Hepatocyte (in vitro differentiated cells): ENCODE measurements at regions not wholly inside any gene's neighbourhood (a gene's known extent, or its start where the extent isn't known, plus 50 kb on each side); places are given as distances from the start of the nearest gene placed in this dataset.

Experiments
- DNase-seq: peaks from one replicate; pipeline ENCODE4 v3.0.0-alpha.2; 2016; ENCODE audit warnings: low spot score
- H2AFZ ChIP-seq: fragments of 200-600 bp; sonication (generic); 2 replicates; pipeline ENCODE4 v1.6.0; 2016; ENCODE audit warnings: antibody characterized with exemption, mild to moderate bottlenecking
- H3K27ac ChIP-seq: fragments of 200-600 bp; sonication (generic); 2 replicates; pipeline ENCODE4 v1.5.1; 2016; ENCODE audit warnings: mild to moderate bottlenecking
- H3K27me3 ChIP-seq: fragments of 200-600 bp; sonication (generic); 2 replicates; pipeline ENCODE4 v1.6.1; 2016
- H3K36me3 ChIP-seq: fragments of 200-600 bp; sonication (generic); replicated peaks from 2 replicates; pipeline ENCODE4 v1.5.1; 2016; ENCODE audit warnings: low read depth; ENCODE audit not compliant: insufficient read depth
- H3K4me1 ChIP-seq: fragments of 200-600 bp; sonication (generic); 2 replicates; pipeline ENCODE4 v1.5.1; 2016; ENCODE audit warnings: mild to moderate bottlenecking, moderate library complexity; ENCODE audit not compliant: insufficient read depth
- H3K4me2 ChIP-seq: fragments of 200-600 bp; sonication (generic); 2 replicates; pipeline ENCODE4 v1.6.0; 2016
- H3K4me3 ChIP-seq: fragments of 200-600 bp; sonication (generic); 2 replicates; pipeline ENCODE4 v1.5.1; 2016; ENCODE audit warnings: mild to moderate bottlenecking
- H3K79me2 ChIP-seq: fragments of 200-600 bp; sonication (generic); 2 replicates; pipeline ENCODE4 v1.6.0; 2017; ENCODE audit warnings: mild to moderate bottlenecking
- H3K9me2 ChIP-seq: fragments of 200-600 bp; sonication (generic); replicated peaks from 2 replicates; pipeline ENCODE4 v1.6.0; 2017; ENCODE audit warnings: mild to moderate bottlenecking; ENCODE audit not compliant: insufficient read depth
- H3K9me3 ChIP-seq: fragments of 200-600 bp; sonication (generic); 2 replicates; pipeline ENCODE4 v1.5.1; 2016; ENCODE audit warnings: low read depth, mild to moderate bottlenecking
- H4K20me1 ChIP-seq: fragments of 200-600 bp; sonication (generic); 2 replicates; pipeline ENCODE4 v1.6.0; 2016; ENCODE audit warnings: mild to moderate bottlenecking; ENCODE audit not compliant: insufficient read depth, poor library complexity, severe bottlenecking
- EZH2 ChIP-seq: fragments of 200-600 bp; sonication (generic); IDR thresholded peaks from 2 replicates; pipeline ENCODE4 v1.6.1; 2016; ENCODE audit warnings: antibody characterized with exemption, mild to moderate bottlenecking, borderline replicate concordance
- EZH2phosphoT487 ChIP-seq: fragments of 200-600 bp; sonication (generic); IDR thresholded peaks from one replicate; pipeline ENCODE4 v1.6.1; 2018; ENCODE audit warnings: antibody characterized with exemption, mild to moderate bottlenecking, low read depth, moderate library complexity; ENCODE audit not compliant: unreplicated experiment, severe bottlenecking
- WGBS: methylation state at CpG from one replicate; pipeline ENCODE4 v1.1.6; 2016; ENCODE audit warnings: low lambda C conversion rate; ENCODE audit errors: missing lambda C conversion rate; 5-methylcytosine and 5-hydroxymethylcytosine counted together
- TF ChIP-seq, protein P1 (sequence below): fragments of 200-600 bp; sonication (generic); IDR thresholded peaks from 2 replicates; pipeline ENCODE4 v1.5.1; 2016; ENCODE audit warnings: antibody characterized with exemption, mild to moderate bottlenecking; ENCODE audit not compliant: poor library complexity

DNA sequence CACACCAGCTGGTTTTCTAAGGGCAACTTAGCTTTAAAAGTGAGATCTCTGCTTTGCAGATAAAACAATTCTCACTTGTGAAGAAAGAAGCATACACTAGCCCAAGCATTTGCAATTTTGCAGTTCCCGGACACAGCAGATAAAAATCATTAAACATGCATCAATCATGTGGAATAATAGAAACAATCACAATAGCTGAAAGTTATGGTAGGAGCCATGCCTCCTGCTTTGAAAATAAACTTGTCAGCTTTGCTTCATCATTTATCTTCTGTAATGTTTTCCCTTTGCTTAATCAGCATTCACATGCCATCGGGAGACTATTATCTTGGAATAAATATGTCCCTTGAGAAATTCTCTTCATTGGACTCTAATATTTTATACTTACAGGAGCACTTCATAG, 60.3 kb upstream of the DAB2 start:
- Histone ChIP-seq H3K27me3 (no peaks in the 10 kb centered on the region), H2AFZ (no peak overlapping the region), H3K9me3 (no peaks in the 10 kb centered on the region), H3K4me2 (no peak overlapping the region), H3K36me3 (no peaks in the 10 kb centered on the region), H3K27ac (no peak overlapping the region), H3K4me3 (no peak overlapping the region), H3K4me1 (no peaks in the 10 kb centered on the region), H3K79me2 (no peaks in the 10 kb centered on the region), H3K9me2 (no peaks in the 10 kb centered on the region), H4K20me1 (no peaks in the 10 kb centered on the region)
- 59% methylated on average over 2 of the region's 2 CpGs for WGBS
- TF ChIP-seq, protein P1, sequence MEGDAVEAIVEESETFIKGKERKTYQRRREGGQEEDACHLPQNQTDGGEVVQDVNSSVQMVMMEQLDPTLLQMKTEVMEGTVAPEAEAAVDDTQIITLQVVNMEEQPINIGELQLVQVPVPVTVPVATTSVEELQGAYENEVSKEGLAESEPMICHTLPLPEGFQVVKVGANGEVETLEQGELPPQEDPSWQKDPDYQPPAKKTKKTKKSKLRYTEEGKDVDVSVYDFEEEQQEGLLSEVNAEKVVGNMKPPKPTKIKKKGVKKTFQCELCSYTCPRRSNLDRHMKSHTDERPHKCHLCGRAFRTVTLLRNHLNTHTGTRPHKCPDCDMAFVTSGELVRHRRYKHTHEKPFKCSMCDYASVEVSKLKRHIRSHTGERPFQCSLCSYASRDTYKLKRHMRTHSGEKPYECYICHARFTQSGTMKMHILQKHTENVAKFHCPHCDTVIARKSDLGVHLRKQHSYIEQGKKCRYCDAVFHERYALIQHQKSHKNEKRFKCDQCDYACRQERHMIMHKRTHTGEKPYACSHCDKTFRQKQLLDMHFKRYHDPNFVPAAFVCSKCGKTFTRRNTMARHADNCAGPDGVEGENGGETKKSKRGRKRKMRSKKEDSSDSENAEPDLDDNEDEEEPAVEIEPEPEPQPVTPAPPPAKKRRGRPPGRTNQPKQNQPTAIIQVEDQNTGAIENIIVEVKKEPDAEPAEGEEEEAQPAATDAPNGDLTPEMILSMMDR, result no peak
- TF ChIP-seq EZH2phosphoT487, result no peak
- TF ChIP-seq EZH2, result no peak
- DNase-seq, result no peak

DNA sequence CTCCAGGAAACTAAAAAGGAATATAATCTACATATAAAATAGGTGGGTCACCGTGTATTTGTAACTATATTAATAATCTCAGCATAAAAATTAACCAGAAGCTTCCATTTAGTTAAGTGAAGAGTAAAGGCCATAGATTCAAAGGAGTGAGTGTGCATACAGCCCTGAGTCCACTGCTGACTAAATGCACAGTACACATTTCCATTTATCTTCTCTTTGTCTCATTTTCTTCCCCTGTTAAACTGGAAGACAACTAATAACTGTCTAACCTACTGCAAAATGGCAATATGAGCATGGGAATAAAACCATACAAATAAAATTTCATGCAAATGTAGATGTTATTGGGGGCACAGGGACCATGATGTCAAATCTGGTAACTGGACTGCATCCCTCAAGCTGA, 59.9 kb upstream of the DAB2 start:
- no peak overlapping the region for H2AFZ ChIP-seq
- H3K4me2 ChIP-seq, result no peak overlapping the region
- no peaks in the 10 kb centered on the region for H3K79me2 ChIP-seq
- no peaks in the 10 kb centered on the region for H3K36me3 ChIP-seq
- no peak overlapping the region for H3K4me3 ChIP-seq
- no peaks in the 10 kb centered on the region for H3K9me3 ChIP-seq
- TF ChIP-seq EZH2phosphoT487 (no peak), EZH2 (no peak)
- TF ChIP-seq, protein P1, result no peak
- H3K27me3 ChIP-seq, result no peaks in the 10 kb centered on the region
- WGBS, result 68% methylated on average over 1 of the region's 1 CpG
- no peak overlapping the region for H3K27ac ChIP-seq
- no peak for DNase-seq
- no peaks in the 10 kb centered on the region for H3K9me2 ChIP-seq
- H4K20me1 ChIP-seq, result no peaks in the 10 kb centered on the region
- no peaks in the 10 kb centered on the region for H3K4me1 ChIP-seq

DNA sequence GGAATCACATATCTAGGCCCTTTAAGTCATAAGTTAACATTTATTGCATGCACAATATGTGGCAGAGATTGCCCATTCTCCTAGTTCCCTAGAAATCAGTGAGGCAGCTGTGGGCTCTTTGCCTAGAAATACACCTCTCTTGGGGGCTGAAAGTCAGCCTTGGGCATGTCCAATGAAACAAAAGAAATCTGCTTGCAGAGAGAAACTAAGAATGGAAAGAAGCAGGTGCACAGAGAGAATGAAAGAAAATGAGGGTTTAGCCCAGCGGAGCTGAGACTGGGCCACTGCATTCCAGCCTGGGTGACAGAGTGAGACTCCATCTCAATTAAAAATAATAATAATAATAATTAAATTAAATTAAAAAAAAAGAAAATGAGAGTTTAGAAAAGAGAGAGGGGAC, 57.3 kb upstream of the DAB2 start:
- Histone ChIP-seq H3K9me2 (no peaks in the 10 kb centered on the region), H3K27me3 (no peaks in the 10 kb centered on the region), H2AFZ (no peak overlapping the region), H3K4me3 (no peak overlapping the region), H3K4me1 (peaks cover 7% of the 10 kb centered on the region), H3K4me2 (no peak overlapping the region), H3K36me3 (no peaks in the 10 kb centered on the region), H3K79me2 (no peaks in the 10 kb centered on the region), H4K20me1 (no peaks in the 10 kb centered on the region), H3K9me3 (no peaks in the 10 kb centered on the region), H3K27ac (no peak overlapping the region)
- no peak for TF ChIP-seq EZH2
- no peak for TF ChIP-seq EZH2phosphoT487
- TF ChIP-seq, protein P1, result no peak
- WGBS, result 100% methylated on average over 1 of the region's 1 CpG
- DNase-seq, result no peak

DNA sequence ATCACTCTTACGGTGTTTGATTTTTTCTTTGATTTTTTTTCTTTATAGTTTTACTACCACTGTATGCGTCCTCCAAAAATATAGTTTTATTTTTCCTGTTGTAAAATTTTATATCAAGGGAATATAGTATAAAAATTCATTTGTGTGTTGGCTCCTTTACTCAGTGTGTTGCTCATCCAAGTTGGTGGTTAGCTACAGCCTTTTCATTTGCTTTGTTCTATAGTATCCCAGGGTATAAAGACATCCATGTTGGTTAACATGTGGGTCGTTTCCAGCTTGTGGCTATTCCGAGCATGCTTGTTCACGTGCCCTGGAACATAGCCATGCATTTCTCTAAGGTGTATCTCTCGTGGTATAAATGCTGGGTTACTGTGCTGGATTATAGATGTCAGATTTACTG, 54.8 kb upstream of the DAB2 start:
- Histone ChIP-seq H3K27ac (no peak overlapping the region), H3K36me3 (no peaks in the 10 kb centered on the region), H2AFZ (no peak overlapping the region), H3K9me3 (no peaks in the 10 kb centered on the region), H4K20me1 (no peaks in the 10 kb centered on the region), H3K79me2 (no peaks in the 10 kb centered on the region), H3K4me3 (no peak overlapping the region), H3K4me1 (peaks cover 7% of the 10 kb centered on the region), H3K27me3 (no peaks in the 10 kb centered on the region), H3K4me2 (no peak overlapping the region), H3K9me2 (no peaks in the 10 kb centered on the region)
- 89% methylated on average over 6 of the region's 6 CpGs for WGBS
- no peak for DNase-seq
- TF ChIP-seq, protein P1, result no peak
- TF ChIP-seq EZH2phosphoT487 (no peak), EZH2 (no peak)
